ENCODE measurements at regions not wholly inside any gene's neighbourhood (a gene's known extent, or its start where the extent isn't known, plus 50 kb on each side); places are given as distances from the start of the nearest gene placed in this dataset.
A peak's percentile ranks its signal among the peaks of the same experiment; 100 is the strongest.
"Not testable (repeated sequence)": the region's sequence is repeated elsewhere in the genome, so short reads cannot be mapped to it uniquely, and the experiment has no call there.

DNA sequence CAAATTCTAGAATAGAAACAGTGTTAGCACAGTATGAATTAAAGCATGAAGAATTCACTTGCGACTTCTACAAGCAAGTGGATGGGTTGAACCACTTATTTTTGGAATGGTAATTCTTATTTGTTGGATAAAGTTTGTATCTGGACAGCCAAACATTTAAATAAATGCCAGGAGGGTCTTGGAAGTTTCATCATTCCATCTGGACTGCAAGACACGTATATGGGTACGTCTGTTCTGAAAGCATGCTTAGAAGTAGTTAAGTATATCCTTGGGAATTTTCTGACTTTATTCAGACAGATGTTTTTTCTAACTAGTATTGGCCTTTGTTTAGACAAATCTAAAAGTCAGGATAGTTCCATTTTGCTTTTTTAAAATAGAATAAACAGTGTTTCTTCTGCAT, 77.5 kb upstream of the CASK start:
- no peak for FAIRE-seq
- DNase-seq (ENCODE audit: low spot score): no peak

DNA sequence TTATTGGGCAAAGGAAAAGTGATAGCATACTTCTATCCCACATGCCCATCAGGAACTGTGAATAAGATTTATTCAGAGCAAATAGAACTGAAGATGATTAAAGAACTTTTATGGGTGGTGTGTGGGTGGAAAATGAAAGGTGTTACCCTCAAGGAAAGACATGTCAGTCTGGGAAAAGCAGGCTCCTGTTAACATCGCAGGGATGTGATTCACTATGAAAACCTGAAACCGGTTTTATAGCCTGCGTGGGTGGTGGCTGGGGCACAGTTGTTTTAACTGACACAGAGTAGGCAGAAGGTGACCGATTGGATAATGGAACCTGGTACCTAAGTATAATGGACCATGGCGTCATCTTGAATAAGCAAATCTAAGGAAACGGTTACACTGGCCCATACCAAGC, 61.3 kb upstream of the CASK start:
- DNase-seq (ENCODE audit: low spot score) (peak; percentile 39), FAIRE-seq (no peak)

DNA sequence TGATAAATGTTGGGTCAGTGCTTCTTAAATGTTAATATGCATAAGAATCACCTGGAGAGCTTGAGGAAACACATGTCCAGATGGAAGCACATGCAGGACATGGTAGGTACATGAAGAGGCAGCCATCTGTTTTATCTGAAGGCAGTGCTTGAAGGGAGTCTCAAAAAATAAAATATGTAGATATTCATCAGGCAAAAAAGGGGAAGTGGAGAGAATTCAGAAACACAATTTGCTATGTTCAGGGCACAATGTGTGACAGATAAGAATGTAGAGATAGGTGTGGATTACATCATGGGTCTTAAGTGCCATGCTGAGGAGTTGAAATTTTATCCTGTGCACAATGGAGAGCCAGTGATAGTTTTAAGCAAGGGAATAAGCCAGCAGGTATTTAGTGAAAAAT, 59.6 kb upstream of the CASK start:
- FAIRE-seq (no peak), DNase-seq (ENCODE audit: low spot score) (no peak)

DNA sequence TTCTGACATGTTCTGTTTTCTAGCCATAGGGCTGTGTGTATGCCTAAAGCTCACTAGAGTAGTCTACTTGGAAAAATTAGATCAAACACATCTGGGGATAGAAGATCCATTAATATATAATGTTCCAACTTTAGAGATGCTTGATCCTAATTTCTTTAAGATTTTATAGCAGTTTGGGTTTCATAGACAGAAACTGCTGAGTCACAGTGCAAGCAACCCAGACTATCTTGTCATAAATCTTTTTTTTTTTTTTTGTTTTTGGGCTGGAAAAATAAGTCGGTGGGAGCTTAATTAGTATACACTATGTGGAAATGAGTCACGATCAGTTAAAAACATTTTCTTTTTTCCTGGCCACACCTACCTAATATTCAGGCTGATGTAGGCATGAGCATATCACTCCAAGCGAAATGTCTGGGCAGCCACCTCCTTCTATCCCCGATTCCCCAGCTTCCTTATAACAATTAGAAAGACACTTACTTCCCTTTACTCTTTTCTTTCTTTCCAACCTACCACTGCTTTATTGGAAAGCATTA, 58.2 kb upstream of the CASK start:
- DNase-seq (ENCODE audit: low spot score): no peak
- no peak for FAIRE-seq

DNA sequence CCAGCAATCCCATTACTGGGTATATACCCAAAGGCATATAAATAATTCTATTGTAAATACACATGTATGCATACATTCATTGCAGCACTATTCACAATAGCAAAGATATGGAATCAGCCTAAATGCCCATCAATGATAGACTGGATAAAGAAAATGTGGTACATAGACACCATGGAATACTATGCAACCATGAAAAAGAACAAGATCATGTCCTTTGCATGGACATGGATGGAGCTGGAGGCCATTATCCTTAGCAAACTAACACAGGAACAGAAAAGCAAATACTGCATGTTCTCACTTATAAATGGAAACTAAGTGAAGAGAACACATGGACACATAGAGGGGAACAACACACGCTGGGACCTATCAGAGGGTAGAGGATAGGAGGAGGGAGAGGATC, 51.3 kb upstream of the CASK start:
- DNase-seq (ENCODE audit: low spot score); FAIRE-seq: not testable (repeated sequence)

DNA sequence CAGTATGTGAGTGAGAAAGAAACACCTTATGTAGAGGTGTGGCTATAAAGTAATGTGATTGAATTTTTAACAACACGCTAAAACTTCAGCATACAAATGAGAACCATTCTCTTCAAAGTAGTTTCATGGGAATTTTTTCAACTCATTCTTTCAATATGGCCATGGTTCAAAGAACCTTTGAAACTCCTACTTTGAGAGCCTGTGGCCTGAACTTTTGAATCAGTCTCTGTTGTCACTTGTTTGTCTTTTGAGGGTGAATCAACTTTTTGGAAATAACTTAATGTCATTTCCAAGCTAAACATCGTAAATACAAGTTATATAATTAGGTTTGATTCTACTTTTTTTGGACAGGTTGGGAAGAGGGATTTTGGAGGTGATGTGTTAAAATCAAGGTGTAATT, 49.9 kb upstream of the CASK start:
- DNase-seq (ENCODE audit: low spot score) (no peak), FAIRE-seq (no peak)

Data from urothelium cell line (cell line).